ENCODE measurements at regions not wholly inside any gene's neighbourhood (a gene's known extent, or its start where the extent isn't known, plus 50 kb on each side); places are given as distances from the start of the nearest gene placed in this dataset.

DNA sequence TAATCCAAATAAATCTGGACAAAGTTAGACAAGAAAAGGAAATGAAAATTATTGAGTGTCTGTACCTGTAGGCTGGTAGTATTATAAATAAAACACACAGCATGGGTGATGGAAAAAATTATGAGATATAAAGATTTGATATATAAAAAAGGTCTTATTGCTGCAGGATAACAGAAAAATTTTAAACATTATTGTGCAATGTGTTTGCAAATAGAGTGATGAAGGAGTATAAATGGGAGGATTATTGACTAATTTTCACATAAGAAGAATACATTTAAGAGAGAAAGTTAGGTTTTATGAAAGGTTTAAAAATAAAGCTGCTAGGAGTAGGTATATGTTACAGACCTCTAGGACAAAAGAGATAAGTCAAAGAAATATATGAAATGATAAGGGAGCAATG is 336.7 kb upstream of the MAN1A1 start:
- Histone ChIP-seq H3K4me1 (ENCODE audit: insufficient read depth) (no peaks in the 10 kb centered on the region), H3K9me2 (ENCODE audit: insufficient read depth) (no peaks in the 10 kb centered on the region), H4K20me1 (replicated peaks; ENCODE audit: insufficient read depth) (no peaks in the 10 kb centered on the region), H3K36me3 (ENCODE audit: insufficient read depth) (no peaks in the 10 kb centered on the region), H3K4me3 (no peak overlapping the region), H3K4me2 (no peak overlapping the region), H3K27ac (ENCODE audit: low read depth) (no peak overlapping the region), H3F3A (replicated peaks; ENCODE audit: low read depth) (no peaks in the 10 kb centered on the region), H2AFZ (no peak overlapping the region), H3K79me2 (replicated peaks; ENCODE audit: insufficient read depth) (no peaks in the 10 kb centered on the region), H3K27me3 (ENCODE audit: insufficient read depth) (no peaks in the 10 kb centered on the region)
- ATAC-seq (no peak), DNase-seq (ENCODE audit: low spot score) (no peak)
- H3K4me1 Mint-ChIP-seq: peaks cover 5% of the 10 kb centered on the region; the same call in 2 of the 3 replicates
- peaks cover 1% of the 10 kb centered on the region for H3K27me3 Mint-ChIP-seq (ENCODE audit: insufficient read depth, low read depth, poor library complexity)
- H3K9me3 Mint-ChIP-seq: no peaks in the 10 kb centered on the region; the same call in 2 of the 3 replicates
- H3K36me3 Mint-ChIP-seq (ENCODE audit: low read depth): no peaks in the 10 kb centered on the region
- H3K4me3 Mint-ChIP-seq: no peak overlapping the region
- H3K27ac Mint-ChIP-seq: no peak overlapping the region
- TF ChIP-seq JUNB (IDR thresholded peaks at IDR 0.05; ENCODE audit: unreplicated experiment) (no peak), NANOG (IDR thresholded peaks at IDR 0.05; ENCODE audit: borderline replicate concordance) (no peak), EZH2phosphoT487 (IDR thresholded peaks at IDR 0.05; ENCODE audit: unreplicated experiment) (no peak), STAT1 (IDR thresholded peaks at IDR 0.05; ENCODE audit: unreplicated experiment) (no peak), POLR2AphosphoS5 (IDR thresholded peaks at IDR 0.05; ENCODE audit: low read depth) (no peak), CREB1 (CRISPR knock-in tag; IDR thresholded peaks at IDR 0.05; ENCODE audit: low read depth) (no peak), ZNF331 (CRISPR knock-in tag; IDR thresholded peaks at IDR 0.05; ENCODE audit: low read depth) (no peak), EZH2 (IDR thresholded peaks at IDR 0.05; ENCODE audit: low read depth, unreplicated experiment) (no peak)
- TF ChIP-seq, protein P1, sequence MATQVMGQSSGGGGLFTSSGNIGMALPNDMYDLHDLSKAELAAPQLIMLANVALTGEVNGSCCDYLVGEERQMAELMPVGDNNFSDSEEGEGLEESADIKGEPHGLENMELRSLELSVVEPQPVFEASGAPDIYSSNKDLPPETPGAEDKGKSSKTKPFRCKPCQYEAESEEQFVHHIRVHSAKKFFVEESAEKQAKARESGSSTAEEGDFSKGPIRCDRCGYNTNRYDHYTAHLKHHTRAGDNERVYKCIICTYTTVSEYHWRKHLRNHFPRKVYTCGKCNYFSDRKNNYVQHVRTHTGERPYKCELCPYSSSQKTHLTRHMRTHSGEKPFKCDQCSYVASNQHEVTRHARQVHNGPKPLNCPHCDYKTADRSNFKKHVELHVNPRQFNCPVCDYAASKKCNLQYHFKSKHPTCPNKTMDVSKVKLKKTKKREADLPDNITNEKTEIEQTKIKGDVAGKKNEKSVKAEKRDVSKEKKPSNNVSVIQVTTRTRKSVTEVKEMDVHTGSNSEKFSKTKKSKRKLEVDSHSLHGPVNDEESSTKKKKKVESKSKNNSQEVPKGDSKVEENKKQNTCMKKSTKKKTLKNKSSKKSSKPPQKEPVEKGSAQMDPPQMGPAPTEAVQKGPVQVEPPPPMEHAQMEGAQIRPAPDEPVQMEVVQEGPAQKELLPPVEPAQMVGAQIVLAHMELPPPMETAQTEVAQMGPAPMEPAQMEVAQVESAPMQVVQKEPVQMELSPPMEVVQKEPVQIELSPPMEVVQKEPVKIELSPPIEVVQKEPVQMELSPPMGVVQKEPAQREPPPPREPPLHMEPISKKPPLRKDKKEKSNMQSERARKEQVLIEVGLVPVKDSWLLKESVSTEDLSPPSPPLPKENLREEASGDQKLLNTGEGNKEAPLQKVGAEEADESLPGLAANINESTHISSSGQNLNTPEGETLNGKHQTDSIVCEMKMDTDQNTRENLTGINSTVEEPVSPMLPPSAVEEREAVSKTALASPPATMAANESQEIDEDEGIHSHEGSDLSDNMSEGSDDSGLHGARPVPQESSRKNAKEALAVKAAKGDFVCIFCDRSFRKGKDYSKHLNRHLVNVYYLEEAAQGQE (IDR thresholded peaks at IDR 0.05; ENCODE audit: unreplicated experiment): no peak
- TF ChIP-seq, protein P2, sequence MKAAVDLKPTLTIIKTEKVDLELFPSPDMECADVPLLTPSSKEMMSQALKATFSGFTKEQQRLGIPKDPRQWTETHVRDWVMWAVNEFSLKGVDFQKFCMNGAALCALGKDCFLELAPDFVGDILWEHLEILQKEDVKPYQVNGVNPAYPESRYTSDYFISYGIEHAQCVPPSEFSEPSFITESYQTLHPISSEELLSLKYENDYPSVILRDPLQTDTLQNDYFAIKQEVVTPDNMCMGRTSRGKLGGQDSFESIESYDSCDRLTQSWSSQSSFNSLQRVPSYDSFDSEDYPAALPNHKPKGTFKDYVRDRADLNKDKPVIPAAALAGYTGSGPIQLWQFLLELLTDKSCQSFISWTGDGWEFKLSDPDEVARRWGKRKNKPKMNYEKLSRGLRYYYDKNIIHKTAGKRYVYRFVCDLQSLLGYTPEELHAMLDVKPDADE (IDR thresholded peaks at IDR 0.05): no peak
- TF ChIP-seq, protein P3, sequence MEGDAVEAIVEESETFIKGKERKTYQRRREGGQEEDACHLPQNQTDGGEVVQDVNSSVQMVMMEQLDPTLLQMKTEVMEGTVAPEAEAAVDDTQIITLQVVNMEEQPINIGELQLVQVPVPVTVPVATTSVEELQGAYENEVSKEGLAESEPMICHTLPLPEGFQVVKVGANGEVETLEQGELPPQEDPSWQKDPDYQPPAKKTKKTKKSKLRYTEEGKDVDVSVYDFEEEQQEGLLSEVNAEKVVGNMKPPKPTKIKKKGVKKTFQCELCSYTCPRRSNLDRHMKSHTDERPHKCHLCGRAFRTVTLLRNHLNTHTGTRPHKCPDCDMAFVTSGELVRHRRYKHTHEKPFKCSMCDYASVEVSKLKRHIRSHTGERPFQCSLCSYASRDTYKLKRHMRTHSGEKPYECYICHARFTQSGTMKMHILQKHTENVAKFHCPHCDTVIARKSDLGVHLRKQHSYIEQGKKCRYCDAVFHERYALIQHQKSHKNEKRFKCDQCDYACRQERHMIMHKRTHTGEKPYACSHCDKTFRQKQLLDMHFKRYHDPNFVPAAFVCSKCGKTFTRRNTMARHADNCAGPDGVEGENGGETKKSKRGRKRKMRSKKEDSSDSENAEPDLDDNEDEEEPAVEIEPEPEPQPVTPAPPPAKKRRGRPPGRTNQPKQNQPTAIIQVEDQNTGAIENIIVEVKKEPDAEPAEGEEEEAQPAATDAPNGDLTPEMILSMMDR (conservative IDR thresholded peaks at IDR 0.05; ENCODE audit: low read depth in 2 of 2): no peak
